ENCODE measurements at regions not wholly inside any gene's neighbourhood (a gene's known extent, or its start where the extent isn't known, plus 50 kb on each side); places are given as distances from the start of the nearest gene placed in this dataset.
"Not testable (repeated sequence)": the region's sequence is repeated elsewhere in the genome, so short reads cannot be mapped to it uniquely, and the experiment has no call there.

- Mint-ChIP-seq H3K36me3 (ENCODE audit: low read depth) (peaks cover 7% of the 10 kb centered on the region), H3K4me3 (no peak overlapping the region), H3K27me3 (ENCODE audit: insufficient read depth) (no peaks in the 10 kb centered on the region), H3K9me3 (peaks cover 50% of the 10 kb centered on the region), H3K27ac (no peak overlapping the region), H3K4me1 (peaks cover 3% of the 10 kb centered on the region)
- Histone ChIP-seq H3K4me3 (ENCODE audit: low read length) (peak overlapping the region; percentile 69), H3K9me3 (ENCODE audit: control insufficient read depth, low read length) (peaks cover 74% of the 10 kb centered on the region), H3K4me1 (ENCODE audit: control insufficient read depth, insufficient read depth, low read length) (no peaks in the 10 kb centered on the region), H3K9ac (ENCODE audit: extremely low read depth, low read length, poor library complexity, severe bottlenecking) (no peak overlapping the region), H3K36me3 (ENCODE audit: control insufficient read depth, insufficient read depth, low read length) (no peaks in the 10 kb centered on the region), H3K27me3 (ENCODE audit: control insufficient read depth, insufficient read depth, low read length, poor library complexity, severe bottlenecking) (no peaks in the 10 kb centered on the region), H3K27ac (ENCODE audit: low read depth, low read length) (no peak overlapping the region)
- TF ChIP-seq CTCF (conservative IDR thresholded peaks at IDR 0.05): no peak
- no peak for DNase-seq
These were observed 239.9 kb downstream of the NPR3 start for GRCh38 chr5:32951003-32951402.

- Histone ChIP-seq H3K9ac (ENCODE audit: extremely low read depth, low read length, poor library complexity, severe bottlenecking) (peak overlapping the region; percentile 4), H3K36me3 (ENCODE audit: control insufficient read depth, insufficient read depth, low read length) (no peaks in the 10 kb centered on the region), H3K4me3 (ENCODE audit: low read length) (peak overlapping the region; percentile 69), H3K27me3 (ENCODE audit: control insufficient read depth, insufficient read depth, low read length, poor library complexity, severe bottlenecking) (no peaks in the 10 kb centered on the region), H3K27ac (ENCODE audit: low read depth, low read length) (no peak overlapping the region), H3K9me3 (ENCODE audit: control insufficient read depth, low read length) (peaks cover 74% of the 10 kb centered on the region), H3K4me1 (ENCODE audit: control insufficient read depth, insufficient read depth, low read length) (no peaks in the 10 kb centered on the region)
- peaks cover 57% of the 10 kb centered on the region for H3K9me3 Mint-ChIP-seq
- peak; percentile 74 for DNase-seq
- no peak for TF ChIP-seq CTCF (conservative IDR thresholded peaks at IDR 0.05)
- H3K4me3 Mint-ChIP-seq: no peak overlapping the region
- H3K27me3 Mint-ChIP-seq (ENCODE audit: insufficient read depth): no peaks in the 10 kb centered on the region
- WGBS, 2 experiments (ENCODE audit: insufficient coverage in 1 of 2, insufficient read length in 1 of 2): 89 to 91% methylated on average over 1 to 2 of the region's 2 CpGs
- no peak overlapping the region for H3K27ac Mint-ChIP-seq
- H3K4me1 Mint-ChIP-seq: peaks cover 3% of the 10 kb centered on the region
- H3K36me3 Mint-ChIP-seq (ENCODE audit: low read depth): peaks cover 7% of the 10 kb centered on the region
These were observed 240.8 kb downstream of the NPR3 start for GRCh38 chr5:32951878-32952277.

GRCh38 chr5:32952421-32952820 is 241.3 kb downstream of the NPR3 start:
- H3K4me1 Mint-ChIP-seq; H3K27ac ChIP-seq (ENCODE audit: low read depth, low read length); H3K4me3 Mint-ChIP-seq; H3K27me3 Mint-ChIP-seq (ENCODE audit: insufficient read depth); DNase-seq; H3K36me3 Mint-ChIP-seq (ENCODE audit: low read depth); H3K27me3 ChIP-seq (ENCODE audit: control insufficient read depth, insufficient read depth, low read length, poor library complexity, severe bottlenecking); H3K4me1 ChIP-seq (ENCODE audit: control insufficient read depth, insufficient read depth, low read length); H3K36me3 ChIP-seq (ENCODE audit: control insufficient read depth, insufficient read depth, low read length): not testable (repeated sequence)
- Mint-ChIP-seq H3K27ac (peak overlapping the region; percentile 89), H3K9me3 (peaks cover 62% of the 10 kb centered on the region)
- Histone ChIP-seq H3K4me3 (ENCODE audit: low read length) (peak overlapping the region; percentile 69), H3K9me3 (ENCODE audit: control insufficient read depth, low read length) (peaks cover 79% of the 10 kb centered on the region), H3K9ac (ENCODE audit: extremely low read depth, low read length, poor library complexity, severe bottlenecking) (peak overlapping the region; percentile 32)
- WGBS, 2 experiments (ENCODE audit: insufficient coverage in 1 of 2, insufficient read length in 1 of 2): 30 to 36% methylated on average over 2 of the region's 2 CpGs

- Histone ChIP-seq H3K9me3 (ENCODE audit: control insufficient read depth, low read length) (peaks cover 89% of the 10 kb centered on the region), H3K9ac (ENCODE audit: extremely low read depth, low read length, poor library complexity, severe bottlenecking) (no peak overlapping the region), H3K36me3 (ENCODE audit: control insufficient read depth, insufficient read depth, low read length) (no peaks in the 10 kb centered on the region), H3K27me3 (ENCODE audit: control insufficient read depth, insufficient read depth, low read length, poor library complexity, severe bottlenecking) (no peaks in the 10 kb centered on the region), H3K4me1 (ENCODE audit: control insufficient read depth, insufficient read depth, low read length) (no peaks in the 10 kb centered on the region), H3K4me3 (ENCODE audit: low read length) (peak overlapping the region; percentile 69), H3K27ac (ENCODE audit: low read depth, low read length) (no peak overlapping the region)
- WGBS, 2 experiments (ENCODE audit: insufficient coverage in 1 of 2, insufficient read length in 1 of 2): 89 to 90% methylated on average over 1 of the region's 1 CpG
- peaks cover 7% of the 10 kb centered on the region for H3K36me3 Mint-ChIP-seq (ENCODE audit: low read depth)
- no peak overlapping the region for H3K27ac Mint-ChIP-seq
- no peak for TF ChIP-seq CTCF (conservative IDR thresholded peaks at IDR 0.05)
- H3K4me1 Mint-ChIP-seq: peaks cover 3% of the 10 kb centered on the region
- H3K9me3 Mint-ChIP-seq: peaks cover 74% of the 10 kb centered on the region
- no peak for DNase-seq
- H3K27me3 Mint-ChIP-seq (ENCODE audit: insufficient read depth): no peaks in the 10 kb centered on the region
- no peak overlapping the region for H3K4me3 Mint-ChIP-seq
These were observed 242.6 kb downstream of the NPR3 start for GRCh38 chr5:32953694-32954093.
